ENCODE measurements at regions not wholly inside any gene's neighbourhood (a gene's known extent, or its start where the extent isn't known, plus 50 kb on each side); places are given as distances from the start of the nearest gene placed in this dataset.

- H3K4me1 Mint-ChIP-seq = no peaks in the 10 kb centered on the region
- H3K9me3 Mint-ChIP-seq = peaks cover 0 to 8% (median 3%) of the 10 kb centered on the region in 5 donors
- no peaks in the 10 kb centered on the region for H3K27me3 ChIP-seq (ENCODE audit: insufficient read depth, low read length, poor library complexity, severe bottlenecking)
- no peak for DNase-seq
- H3K4me3 ChIP-seq (ENCODE audit: low read length) = no peak overlapping the region
- no peak overlapping the region for H3K4me3 Mint-ChIP-seq
- no peaks in the 10 kb centered on the region for H3K4me1 ChIP-seq (ENCODE audit: insufficient read depth, low read length)
- no peaks in the 10 kb centered on the region for H3K36me3 ChIP-seq (ENCODE audit: insufficient read depth, low read length)
- ChIA-PET POLR2A (no interaction called here), CTCF (no interaction called here)
- no peak overlapping the region for H3K27ac Mint-ChIP-seq
- H3K27me3 Mint-ChIP-seq = no peaks in the 10 kb centered on the region
- no peaks in the 10 kb centered on the region for H3K9me3 ChIP-seq (ENCODE audit: low read length)
- H3K36me3 Mint-ChIP-seq = no peaks in the 10 kb centered on the region
- no peak overlapping the region for H3K27ac ChIP-seq (ENCODE audit: low read depth, low read length)
Observed at GRCh38 chr12:82223426-82223825, 134.8 kb downstream of the CCDC59 start.

- Mint-ChIP-seq H3K27ac (no peak overlapping the region), H3K27me3 (no peaks in the 10 kb centered on the region), H3K4me1 (no peaks in the 10 kb centered on the region), H3K9me3 (peaks cover 0 to 9% (median 7%) of the 10 kb centered on the region in 5 donors), H3K4me3 (no peak overlapping the region), H3K36me3 (no peaks in the 10 kb centered on the region)
- CTCF ChIA-PET = no interaction called here
- no peak for DNase-seq
- Histone ChIP-seq H3K27me3 (ENCODE audit: insufficient read depth, low read length, poor library complexity, severe bottlenecking) (no peaks in the 10 kb centered on the region), H3K9me3 (ENCODE audit: low read length) (peaks cover 7% of the 10 kb centered on the region), H3K4me1 (ENCODE audit: insufficient read depth, low read length) (no peaks in the 10 kb centered on the region), H3K4me3 (ENCODE audit: low read length) (no peak overlapping the region), H3K27ac (ENCODE audit: low read depth, low read length) (no peak overlapping the region), H3K36me3 (ENCODE audit: insufficient read depth, low read length) (no peaks in the 10 kb centered on the region)
- POLR2A ChIA-PET = no interaction called here
Observed at GRCh38 chr12:82216475-82216874, 141.7 kb downstream of the CCDC59 start.

- CTCF ChIA-PET = no interaction called here
- no peak for DNase-seq
- Histone ChIP-seq H3K4me3 (ENCODE audit: low read length) (no peak overlapping the region), H3K9me3 (ENCODE audit: low read length) (peaks cover 7% of the 10 kb centered on the region), H3K4me1 (ENCODE audit: insufficient read depth, low read length) (no peaks in the 10 kb centered on the region), H3K27ac (ENCODE audit: low read depth, low read length) (no peak overlapping the region), H3K27me3 (ENCODE audit: insufficient read depth, low read length, poor library complexity, severe bottlenecking) (no peaks in the 10 kb centered on the region), H3K36me3 (ENCODE audit: insufficient read depth, low read length) (no peaks in the 10 kb centered on the region)
- no peak overlapping the region for H3K4me3 Mint-ChIP-seq
- POLR2A ChIA-PET = no interaction called here
- no peaks in the 10 kb centered on the region for H3K4me1 Mint-ChIP-seq
- H3K36me3 Mint-ChIP-seq = no peaks in the 10 kb centered on the region
- no peak overlapping the region for H3K27ac Mint-ChIP-seq
- peaks cover 4 to 19% (median 9%) of the 10 kb centered on the region in 5 donors for H3K9me3 Mint-ChIP-seq
- H3K27me3 Mint-ChIP-seq = no peaks in the 10 kb centered on the region
Observed at GRCh38 chr12:82213761-82214160, 144.4 kb downstream of the CCDC59 start.

- Mint-ChIP-seq H3K27me3 (no peaks in the 10 kb centered on the region), H3K4me3 (no peak overlapping the region), H3K9me3 (peaks cover 4 to 20% (median 10%) of the 10 kb centered on the region in 5 donors), H3K36me3 (no peaks in the 10 kb centered on the region), H3K4me1 (no peaks in the 10 kb centered on the region), H3K27ac (no peak overlapping the region)
- H3K9me3 ChIP-seq (ENCODE audit: low read length) = peaks cover under 1% of the 10 kb centered on the region
- no peaks in the 10 kb centered on the region for H3K36me3 ChIP-seq (ENCODE audit: insufficient read depth, low read length)
- no peaks in the 10 kb centered on the region for H3K4me1 ChIP-seq (ENCODE audit: insufficient read depth, low read length)
- DNase-seq = no peak
- H3K27ac ChIP-seq (ENCODE audit: low read depth, low read length) = no peak overlapping the region
- ChIA-PET POLR2A (no interaction called here), CTCF (no interaction called here)
- H3K4me3 ChIP-seq (ENCODE audit: low read length) = no peak overlapping the region
- H3K27me3 ChIP-seq (ENCODE audit: insufficient read depth, low read length, poor library complexity, severe bottlenecking) = no peaks in the 10 kb centered on the region
Observed at GRCh38 chr12:82210882-82211281, 147.3 kb downstream of the CCDC59 start.

- Histone ChIP-seq H3K4me3 (ENCODE audit: low read length) (no peak overlapping the region), H3K9me3 (ENCODE audit: low read length) (no peaks in the 10 kb centered on the region), H3K27me3 (ENCODE audit: insufficient read depth, low read length, poor library complexity, severe bottlenecking) (no peaks in the 10 kb centered on the region), H3K27ac (ENCODE audit: low read depth, low read length) (no peak overlapping the region), H3K36me3 (ENCODE audit: insufficient read depth, low read length) (no peaks in the 10 kb centered on the region), H3K4me1 (ENCODE audit: insufficient read depth, low read length) (no peaks in the 10 kb centered on the region)
- DNase-seq = no peak
- Mint-ChIP-seq H3K4me3 (no peak overlapping the region), H3K9me3 (peaks cover 3 to 20% (median 10%) of the 10 kb centered on the region in 5 donors), H3K36me3 (no peaks in the 10 kb centered on the region), H3K27ac (no peak overlapping the region), H3K27me3 (no peaks in the 10 kb centered on the region), H3K4me1 (no peaks in the 10 kb centered on the region)
- ChIA-PET CTCF (no interaction called here), POLR2A (no interaction called here)
Observed at GRCh38 chr12:82209533-82209932, 148.7 kb downstream of the CCDC59 start.

GRCh38 chr12:82207556-82207955, 150.6 kb downstream of the CCDC59 start:
- H3K36me3 ChIP-seq (ENCODE audit: insufficient read depth, low read length) = no peaks in the 10 kb centered on the region
- Mint-ChIP-seq H3K27ac (no peak overlapping the region), H3K4me1 (no peaks in the 10 kb centered on the region), H3K27me3 (no peaks in the 10 kb centered on the region), H3K36me3 (no peaks in the 10 kb centered on the region), H3K4me3 (no peak overlapping the region), H3K9me3 (peaks cover 3 to 20% (median 10%) of the 10 kb centered on the region in 5 donors)
- no peaks in the 10 kb centered on the region for H3K9me3 ChIP-seq (ENCODE audit: low read length)
- no peaks in the 10 kb centered on the region for H3K4me1 ChIP-seq (ENCODE audit: insufficient read depth, low read length)
- no peak for DNase-seq
- no peak overlapping the region for H3K27ac ChIP-seq (ENCODE audit: low read depth, low read length)
- ChIA-PET CTCF (no interaction called here), POLR2A (no interaction called here)
- no peak overlapping the region for H3K4me3 ChIP-seq (ENCODE audit: low read length)
- H3K27me3 ChIP-seq (ENCODE audit: insufficient read depth, low read length, poor library complexity, severe bottlenecking) = no peaks in the 10 kb centered on the region

- H3K4me3 ChIP-seq (ENCODE audit: low read length) = no peak overlapping the region
- ChIA-PET CTCF (no interaction called here), POLR2A (no interaction called here)
- H3K4me1 ChIP-seq (ENCODE audit: insufficient read depth, low read length) = no peaks in the 10 kb centered on the region
- no peaks in the 10 kb centered on the region for H3K9me3 ChIP-seq (ENCODE audit: low read length)
- H3K27ac Mint-ChIP-seq = no peak overlapping the region
- no peaks in the 10 kb centered on the region for H3K4me1 Mint-ChIP-seq
- H3K36me3 Mint-ChIP-seq = no peaks in the 10 kb centered on the region
- no peak overlapping the region for H3K27ac ChIP-seq (ENCODE audit: low read depth, low read length)
- no peak for DNase-seq
- H3K9me3 Mint-ChIP-seq = peaks cover 0 to 7% (median 3%) of the 10 kb centered on the region in 5 donors
- H3K36me3 ChIP-seq (ENCODE audit: insufficient read depth, low read length) = no peaks in the 10 kb centered on the region
- no peak overlapping the region for H3K4me3 Mint-ChIP-seq
- H3K27me3 ChIP-seq (ENCODE audit: insufficient read depth, low read length, poor library complexity, severe bottlenecking) = no peaks in the 10 kb centered on the region
- H3K27me3 Mint-ChIP-seq = no peaks in the 10 kb centered on the region
Observed at GRCh38 chr12:82203086-82203485, 155.1 kb downstream of the CCDC59 start.

GRCh38 chr12:82187595-82187994, 170.6 kb downstream of the CCDC59 start:
- POLR2A ChIA-PET = no interaction called here
- H3K36me3 Mint-ChIP-seq = no peaks in the 10 kb centered on the region
- Histone ChIP-seq H3K36me3 (ENCODE audit: insufficient read depth, low read length) (no peaks in the 10 kb centered on the region), H3K9me3 (ENCODE audit: low read length) (no peaks in the 10 kb centered on the region), H3K4me3 (ENCODE audit: low read length) (no peak overlapping the region), H3K27ac (ENCODE audit: low read depth, low read length) (no peak overlapping the region), H3K27me3 (ENCODE audit: insufficient read depth, low read length, poor library complexity, severe bottlenecking) (no peaks in the 10 kb centered on the region), H3K4me1 (ENCODE audit: insufficient read depth, low read length) (no peaks in the 10 kb centered on the region)
- CTCF ChIA-PET = no interaction called here
- no peak overlapping the region for H3K27ac Mint-ChIP-seq
- no peak overlapping the region for H3K4me3 Mint-ChIP-seq
- H3K4me1 Mint-ChIP-seq = no peaks in the 10 kb centered on the region
- DNase-seq = no peak
- H3K27me3 Mint-ChIP-seq = no peaks in the 10 kb centered on the region
- H3K9me3 Mint-ChIP-seq = peaks cover 2 to 19% (median 6%) of the 10 kb centered on the region in 5 donors

- H3K36me3 Mint-ChIP-seq = no peaks in the 10 kb centered on the region
- DNase-seq = no peak
- ChIA-PET CTCF (no interaction called here), POLR2A (no interaction called here)
- no peaks in the 10 kb centered on the region for H3K9me3 ChIP-seq (ENCODE audit: low read length)
- no peaks in the 10 kb centered on the region for H3K4me1 Mint-ChIP-seq
- no peaks in the 10 kb centered on the region for H3K36me3 ChIP-seq (ENCODE audit: insufficient read depth, low read length)
- no peaks in the 10 kb centered on the region for H3K4me1 ChIP-seq (ENCODE audit: insufficient read depth, low read length)
- no peaks in the 10 kb centered on the region for H3K27me3 ChIP-seq (ENCODE audit: insufficient read depth, low read length, poor library complexity, severe bottlenecking)
- H3K27ac ChIP-seq (ENCODE audit: low read depth, low read length) = no peak overlapping the region
- H3K4me3 Mint-ChIP-seq = no peak overlapping the region
- H3K9me3 Mint-ChIP-seq = peaks cover 2 to 19% (median 6%) of the 10 kb centered on the region in 5 donors
- no peaks in the 10 kb centered on the region for H3K27me3 Mint-ChIP-seq
- H3K4me3 ChIP-seq (ENCODE audit: low read length) = no peak overlapping the region
- H3K27ac Mint-ChIP-seq = no peak overlapping the region
Observed at GRCh38 chr12:82187011-82187410, 171.2 kb downstream of the CCDC59 start.

Data from CD8-positive, alpha-beta memory T cell (primary cell).